ENCODE measurements at regions not wholly inside any gene's neighbourhood (a gene's known extent, or its start where the extent isn't known, plus 50 kb on each side); places are given as distances from the start of the nearest gene placed in this dataset.

DNA sequence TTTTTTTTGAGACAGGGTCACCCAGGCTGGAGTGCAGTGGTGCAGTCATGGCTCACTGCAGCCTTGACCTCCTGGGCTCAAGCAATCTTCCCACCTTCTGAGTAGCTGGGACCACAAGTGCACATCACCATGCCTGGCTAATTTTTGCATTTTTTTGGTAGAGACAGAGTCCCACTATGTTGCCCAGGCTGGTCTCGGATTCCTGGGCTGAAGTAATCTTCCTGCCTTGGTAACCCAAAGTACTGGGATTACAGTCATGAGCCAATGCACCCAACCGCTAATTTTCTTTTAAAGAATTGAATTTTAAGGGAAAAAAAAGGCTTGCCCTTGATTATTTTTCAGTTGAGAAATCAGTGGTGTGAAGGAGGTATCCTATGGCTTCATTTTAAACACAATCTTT is 334.0 kb downstream of the SOX2 start:
- TF ChIP-seq, protein P1, sequence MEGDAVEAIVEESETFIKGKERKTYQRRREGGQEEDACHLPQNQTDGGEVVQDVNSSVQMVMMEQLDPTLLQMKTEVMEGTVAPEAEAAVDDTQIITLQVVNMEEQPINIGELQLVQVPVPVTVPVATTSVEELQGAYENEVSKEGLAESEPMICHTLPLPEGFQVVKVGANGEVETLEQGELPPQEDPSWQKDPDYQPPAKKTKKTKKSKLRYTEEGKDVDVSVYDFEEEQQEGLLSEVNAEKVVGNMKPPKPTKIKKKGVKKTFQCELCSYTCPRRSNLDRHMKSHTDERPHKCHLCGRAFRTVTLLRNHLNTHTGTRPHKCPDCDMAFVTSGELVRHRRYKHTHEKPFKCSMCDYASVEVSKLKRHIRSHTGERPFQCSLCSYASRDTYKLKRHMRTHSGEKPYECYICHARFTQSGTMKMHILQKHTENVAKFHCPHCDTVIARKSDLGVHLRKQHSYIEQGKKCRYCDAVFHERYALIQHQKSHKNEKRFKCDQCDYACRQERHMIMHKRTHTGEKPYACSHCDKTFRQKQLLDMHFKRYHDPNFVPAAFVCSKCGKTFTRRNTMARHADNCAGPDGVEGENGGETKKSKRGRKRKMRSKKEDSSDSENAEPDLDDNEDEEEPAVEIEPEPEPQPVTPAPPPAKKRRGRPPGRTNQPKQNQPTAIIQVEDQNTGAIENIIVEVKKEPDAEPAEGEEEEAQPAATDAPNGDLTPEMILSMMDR (IDR thresholded peaks at IDR 0.05; ENCODE audit: insufficient read depth, low read depth, low read length), result no peak
- no peak for TF ChIP-seq EZH2 (IDR thresholded peaks at IDR 0.05; ENCODE audit: insufficient read depth, low read length)

Measured in astrocyte (in vitro differentiated cells and primary cell).